B cell (primary cell): ENCODE measurements at regions not wholly inside any gene's neighbourhood (a gene's known extent, or its start where the extent isn't known, plus 50 kb on each side); places are given as distances from the start of the nearest gene placed in this dataset.

Experiments
- EZH2 ChIP-seq: IDR thresholded peaks from 2 replicates; pipeline ENCODE4 v1.6.1; 2012; ENCODE audit warnings: borderline replicate concordance, low read depth, mild to moderate bottlenecking, moderate library complexity, low read length; ENCODE audit not compliant: insufficient read depth, poor library complexity, severe bottlenecking
- TF ChIP-seq, protein P1 (sequence below): fragments of 200-600 bp; IDR thresholded peaks from one replicate; pipeline ENCODE4 v1.8.0; 2022; ENCODE audit warnings: antibody characterized with exemption, mild to moderate bottlenecking

DNA sequence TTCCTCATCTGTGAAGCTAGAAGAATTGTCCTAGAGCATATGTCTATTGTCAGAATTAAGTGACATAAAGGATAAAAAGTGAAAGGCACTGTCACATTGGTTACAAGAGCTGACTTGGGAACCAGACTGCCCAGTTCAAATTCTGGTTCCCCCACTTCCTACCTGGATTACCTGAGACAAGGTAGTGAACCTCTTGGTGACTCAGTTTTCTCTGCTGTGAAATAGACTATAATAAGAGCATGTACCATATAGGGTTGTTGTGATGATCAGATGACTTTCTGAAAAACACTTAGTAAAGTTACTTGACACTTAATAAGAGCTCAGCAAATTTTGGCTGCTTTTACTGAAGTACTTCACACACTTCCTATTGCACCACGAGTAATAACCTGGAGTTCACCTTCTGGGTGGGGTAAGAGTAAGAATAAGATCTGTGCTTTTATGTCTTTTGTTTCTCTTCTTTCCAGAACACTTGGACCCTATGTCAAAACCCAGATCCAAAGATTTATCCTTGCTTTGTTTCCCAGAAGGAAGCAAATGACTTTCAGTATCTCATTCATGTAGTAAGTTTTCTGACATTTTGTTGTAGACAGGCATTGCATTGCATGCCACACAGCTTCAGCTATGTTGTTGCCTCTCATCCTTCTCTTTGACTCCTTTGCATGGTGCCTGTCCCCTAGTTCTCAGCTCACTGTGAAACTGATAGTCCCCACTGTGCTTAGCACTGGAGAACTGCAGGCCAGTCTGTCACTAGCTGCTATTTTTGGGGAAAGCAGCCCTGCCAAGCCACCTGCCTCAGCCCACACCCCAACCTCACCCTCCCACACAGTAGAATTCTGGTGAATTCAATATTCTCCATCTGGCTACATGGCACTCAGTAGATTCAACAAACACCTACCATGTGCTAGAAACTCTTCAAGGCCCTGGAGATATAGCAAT lies 121.8 kb upstream of the POU2AF2 start:
- TF ChIP-seq, protein P1, sequence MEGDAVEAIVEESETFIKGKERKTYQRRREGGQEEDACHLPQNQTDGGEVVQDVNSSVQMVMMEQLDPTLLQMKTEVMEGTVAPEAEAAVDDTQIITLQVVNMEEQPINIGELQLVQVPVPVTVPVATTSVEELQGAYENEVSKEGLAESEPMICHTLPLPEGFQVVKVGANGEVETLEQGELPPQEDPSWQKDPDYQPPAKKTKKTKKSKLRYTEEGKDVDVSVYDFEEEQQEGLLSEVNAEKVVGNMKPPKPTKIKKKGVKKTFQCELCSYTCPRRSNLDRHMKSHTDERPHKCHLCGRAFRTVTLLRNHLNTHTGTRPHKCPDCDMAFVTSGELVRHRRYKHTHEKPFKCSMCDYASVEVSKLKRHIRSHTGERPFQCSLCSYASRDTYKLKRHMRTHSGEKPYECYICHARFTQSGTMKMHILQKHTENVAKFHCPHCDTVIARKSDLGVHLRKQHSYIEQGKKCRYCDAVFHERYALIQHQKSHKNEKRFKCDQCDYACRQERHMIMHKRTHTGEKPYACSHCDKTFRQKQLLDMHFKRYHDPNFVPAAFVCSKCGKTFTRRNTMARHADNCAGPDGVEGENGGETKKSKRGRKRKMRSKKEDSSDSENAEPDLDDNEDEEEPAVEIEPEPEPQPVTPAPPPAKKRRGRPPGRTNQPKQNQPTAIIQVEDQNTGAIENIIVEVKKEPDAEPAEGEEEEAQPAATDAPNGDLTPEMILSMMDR: no peak
- no peak for TF ChIP-seq EZH2
